ENCODE measurements at regions not wholly inside any gene's neighbourhood (a gene's known extent, or its start where the extent isn't known, plus 50 kb on each side); places are given as distances from the start of the nearest gene placed in this dataset.
"Not testable (repeated sequence)": the region's sequence is repeated elsewhere in the genome, so short reads cannot be mapped to it uniquely, and the experiment has no call there.

DNA sequence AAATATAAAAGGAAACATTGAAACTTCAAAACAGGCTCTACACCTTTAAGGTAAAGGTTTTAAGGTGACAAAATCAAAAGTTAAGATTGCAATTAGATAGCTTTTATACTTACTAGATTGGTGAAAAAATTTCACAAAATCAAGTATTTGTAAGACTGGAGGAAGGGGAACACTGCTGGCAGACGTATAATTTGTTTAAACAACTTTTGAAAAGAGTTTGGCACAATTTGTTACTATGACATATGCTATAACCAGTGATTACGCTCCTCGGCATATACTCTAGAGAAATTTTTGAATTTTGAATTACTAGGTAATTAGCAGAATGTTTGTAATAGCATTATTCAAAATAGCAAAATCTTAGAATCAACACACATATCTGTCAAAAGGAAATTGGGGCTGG, 425.0 kb downstream of the LRRIQ3 start:
- H3K4me3 ChIP-seq (ENCODE audit: low read depth, low read length), result no peak overlapping the region

DNA sequence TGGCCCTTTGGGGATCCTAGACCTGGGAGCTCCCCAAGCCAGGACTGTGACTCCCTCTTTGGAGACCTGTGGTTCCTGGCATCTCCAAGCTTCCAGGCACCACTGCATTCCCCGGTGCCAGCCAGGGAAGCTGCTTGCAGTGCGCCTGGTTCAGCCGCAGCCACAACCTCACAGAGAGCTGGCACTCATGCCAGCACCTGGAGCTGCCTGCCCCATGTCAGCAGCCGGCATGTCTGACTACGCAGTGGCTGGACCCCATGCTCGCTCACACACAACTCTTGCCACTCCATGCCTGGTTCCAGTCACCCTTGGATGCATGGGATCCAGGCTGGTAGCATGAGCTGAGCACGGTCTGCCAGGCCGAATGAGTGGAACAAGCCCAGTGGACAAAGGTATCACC, 426.6 kb downstream of the LRRIQ3 start:
- no peak overlapping the region for H3K4me3 ChIP-seq (ENCODE audit: low read depth, low read length)

DNA sequence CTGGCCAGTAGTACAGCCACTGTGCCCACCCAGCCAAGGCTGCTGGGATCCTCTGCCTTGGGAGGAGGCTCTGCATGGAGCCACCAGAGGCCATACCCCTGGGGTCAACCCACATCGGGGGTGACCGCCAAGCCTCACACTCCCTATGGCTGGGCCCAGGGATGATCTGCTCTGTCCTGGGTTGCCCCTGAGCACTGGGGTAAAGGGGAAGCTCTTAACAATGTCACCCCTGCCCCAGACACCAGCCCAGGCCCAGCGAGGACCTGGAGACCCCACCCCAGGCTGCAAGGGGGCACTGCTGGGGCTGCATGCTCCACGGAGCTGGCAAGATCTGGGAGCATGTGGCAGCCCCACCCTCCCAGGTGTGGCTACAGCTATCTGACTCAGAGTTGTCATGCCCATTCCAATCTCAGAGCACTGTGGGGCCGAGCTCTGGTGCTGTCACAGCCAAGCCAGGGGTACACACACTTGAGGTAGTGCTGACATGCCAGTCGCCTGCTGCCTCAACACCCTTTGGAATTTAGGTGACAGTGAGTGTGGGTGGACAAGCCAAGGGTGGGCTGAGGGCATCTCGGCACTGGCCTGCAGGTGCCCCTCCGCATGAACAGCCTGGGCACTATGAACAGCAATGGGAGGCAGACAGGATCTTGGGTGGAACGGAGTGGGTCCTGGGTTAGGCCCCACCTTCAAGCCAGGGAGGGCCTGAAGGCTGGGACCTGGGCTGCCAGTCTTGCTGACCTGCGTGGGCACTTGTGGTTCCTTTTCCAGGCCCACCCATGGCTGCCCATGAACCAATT, 427.7 kb downstream of the LRRIQ3 start:
- no peak overlapping the region for H3K4me3 ChIP-seq (ENCODE audit: low read depth, low read length)

DNA sequence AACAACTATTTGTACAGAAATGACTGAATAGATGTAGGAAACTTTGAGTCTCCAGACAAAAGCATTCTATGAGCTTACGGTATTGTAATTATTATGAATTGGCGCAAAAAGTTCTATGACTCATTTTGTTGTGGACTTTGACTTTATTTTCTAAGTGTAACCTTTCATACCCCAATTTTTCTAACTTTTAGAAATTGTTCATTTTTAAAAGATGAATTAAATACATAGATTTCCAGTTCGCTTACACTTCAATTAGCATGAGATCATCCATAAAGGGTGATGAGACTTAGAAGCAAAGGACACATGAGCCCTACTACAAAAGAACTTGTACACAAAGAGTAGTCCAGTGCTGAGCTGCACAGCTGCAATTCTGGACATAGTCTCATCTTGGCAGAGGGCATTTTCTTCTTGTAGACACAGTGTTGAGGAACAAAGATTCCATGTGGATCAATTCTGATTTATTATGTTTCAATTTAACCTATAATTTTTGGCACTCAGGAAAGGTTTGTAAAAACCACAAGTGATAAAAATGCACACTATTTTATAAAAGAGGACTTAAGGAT, 431.1 kb downstream of the LRRIQ3 start:
- no peak overlapping the region for H3K4me3 ChIP-seq (ENCODE audit: low read depth, low read length)

DNA sequence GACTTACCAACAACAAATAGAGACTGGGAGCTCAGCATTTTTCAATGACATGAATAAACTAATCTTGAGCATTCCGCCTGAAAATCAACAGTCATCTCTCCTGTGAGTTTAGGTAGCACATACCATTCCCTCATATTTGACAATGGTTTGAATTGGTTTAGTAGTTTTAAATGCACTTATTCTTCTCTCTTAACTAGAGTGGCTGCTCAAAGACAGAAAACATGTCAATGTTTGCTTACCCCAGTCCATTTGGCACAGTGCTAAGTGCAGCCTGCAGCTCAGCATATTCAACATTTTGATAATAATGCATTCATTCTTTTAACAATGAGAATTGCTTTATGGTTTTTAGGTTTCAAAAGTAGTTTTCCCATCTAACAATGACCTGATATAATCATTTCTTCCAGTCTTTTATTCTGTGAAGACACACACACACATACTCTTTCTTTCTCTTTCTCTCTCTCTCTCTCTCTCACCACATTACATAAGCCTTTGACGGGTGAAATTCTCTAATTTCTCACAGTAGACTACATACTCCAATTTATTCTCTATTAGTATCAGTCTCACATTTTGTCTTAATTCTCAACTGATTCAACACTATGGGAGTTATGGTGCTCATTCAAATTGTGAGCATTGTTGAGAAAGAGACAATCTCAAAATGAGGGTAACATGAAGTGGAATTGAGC, 432.3 kb downstream of the LRRIQ3 start:
- H3K4me3 ChIP-seq (ENCODE audit: low read depth, low read length), result no peak overlapping the region

DNA sequence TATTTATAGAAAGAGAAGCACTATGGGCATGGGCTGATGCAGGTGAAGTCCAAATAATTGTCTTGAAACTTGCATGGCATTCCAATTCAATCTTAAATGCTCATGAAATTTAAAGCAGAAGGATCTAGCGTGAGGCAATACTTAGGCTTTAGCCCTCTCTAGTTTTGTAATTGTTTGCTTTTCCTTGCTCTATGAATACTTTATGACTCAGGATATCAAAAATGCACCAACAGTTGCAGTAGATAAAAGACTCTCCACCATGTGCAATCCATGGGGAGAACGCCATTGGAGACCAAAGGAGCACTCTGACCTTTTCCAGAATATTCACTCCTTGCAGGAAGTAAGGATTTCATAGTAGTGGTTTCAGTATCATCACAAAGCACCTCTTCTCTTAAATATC, 436.4 kb downstream of the LRRIQ3 start:
- no peak overlapping the region for H3K4me3 ChIP-seq (ENCODE audit: low read depth, low read length)

DNA sequence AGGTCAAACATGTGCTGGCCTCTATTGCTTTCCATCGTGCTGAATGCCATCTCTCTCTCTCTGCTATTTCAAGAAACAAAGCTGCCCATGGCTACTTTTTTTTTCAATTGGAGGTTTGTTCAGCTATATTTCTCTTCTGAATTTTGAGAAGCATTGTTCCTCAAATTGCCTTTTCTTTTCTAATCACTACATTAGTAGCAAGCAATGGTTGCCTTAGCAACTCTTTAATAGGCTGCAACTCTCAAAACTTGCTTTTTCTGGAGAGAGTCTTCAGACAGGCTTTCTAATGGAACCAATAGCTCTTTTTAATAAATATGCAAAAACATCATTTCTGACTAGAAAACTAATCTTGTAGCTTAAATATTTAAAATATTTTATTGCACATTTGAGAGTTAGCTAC, 439.0 kb downstream of the LRRIQ3 start:
- H3K4me3 ChIP-seq (ENCODE audit: low read depth, low read length), result no peak overlapping the region

DNA sequence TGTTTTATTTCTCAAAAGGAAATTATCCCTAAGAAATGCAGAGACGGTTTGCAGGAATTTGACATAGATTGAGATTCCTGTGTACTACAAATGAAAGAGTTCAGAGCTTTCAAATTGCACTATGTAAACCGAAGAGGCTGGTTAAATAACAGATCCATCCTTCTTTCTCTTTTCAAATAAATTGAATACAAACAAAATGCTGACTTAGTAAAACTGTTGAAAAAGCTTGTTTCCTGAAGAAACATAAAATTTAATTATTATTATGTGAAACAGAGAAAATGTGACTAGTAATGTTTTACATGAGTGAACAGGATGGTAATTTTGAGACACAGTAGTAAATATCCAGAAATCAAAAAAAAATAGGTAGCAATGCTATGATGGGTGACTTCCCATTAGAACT, 441.2 kb downstream of the LRRIQ3 start:
- no peak overlapping the region for H3K4me3 ChIP-seq (ENCODE audit: low read depth, low read length)

DNA sequence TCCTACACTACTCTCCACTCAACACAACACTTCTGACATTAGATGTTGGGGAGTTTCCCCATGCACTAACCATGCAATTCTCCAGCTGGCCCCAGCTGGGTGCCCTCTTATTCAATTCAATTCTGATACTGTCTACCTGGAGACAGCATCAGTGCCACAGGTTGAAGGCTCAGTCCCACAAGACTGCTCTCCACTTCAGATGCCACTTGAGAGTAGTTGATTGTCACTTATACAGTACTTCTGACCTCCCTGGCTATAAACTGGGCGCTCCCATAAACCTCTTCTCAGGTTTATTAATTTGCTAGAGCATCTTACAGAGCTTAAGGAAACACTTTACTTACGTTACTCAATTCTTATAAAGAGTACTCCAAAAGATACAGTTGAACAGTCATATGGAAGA, 442.3 kb downstream of the LRRIQ3 start:
- H3K4me3 ChIP-seq (ENCODE audit: low read depth, low read length), result no peak overlapping the region

DNA sequence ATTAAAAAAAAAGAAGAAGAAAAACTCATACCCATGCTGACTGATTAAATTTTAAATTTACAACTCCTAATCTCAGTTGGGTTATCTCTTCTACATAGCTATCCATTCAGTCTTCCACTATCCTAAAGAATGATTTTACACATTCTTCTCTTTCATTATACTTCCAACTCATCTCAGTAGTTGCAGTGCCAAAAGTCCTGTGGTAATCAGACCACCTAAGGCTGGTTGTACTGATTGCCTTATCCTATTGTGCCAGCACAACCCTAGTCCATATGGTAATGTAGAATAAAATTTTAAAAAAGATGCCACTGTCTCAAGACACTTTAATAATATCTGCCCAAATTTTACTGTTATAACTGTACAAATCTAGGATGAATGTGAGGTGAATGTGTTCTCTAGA, 448.0 kb downstream of the LRRIQ3 start:
- H3K4me3 ChIP-seq (ENCODE audit: low read depth, low read length), result no peak overlapping the region

DNA sequence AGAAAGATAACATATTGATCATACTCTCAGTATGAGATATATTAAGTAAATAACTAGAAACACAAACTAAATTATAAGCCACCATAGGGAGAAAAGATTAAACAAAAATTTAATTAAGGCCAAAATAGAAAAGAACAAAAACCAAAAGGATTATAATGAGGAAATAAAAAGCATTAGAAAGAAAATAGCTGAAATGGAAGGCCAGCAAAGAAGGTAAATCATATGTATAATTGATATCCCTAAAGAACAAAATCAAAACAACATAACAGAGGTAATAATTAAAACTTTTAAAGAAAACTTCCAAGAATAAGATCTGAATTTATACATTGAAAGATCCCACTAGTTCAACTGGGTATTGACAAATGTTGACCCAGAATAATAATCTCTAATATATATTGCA, 453.0 kb downstream of the LRRIQ3 start:
- no peak overlapping the region for H3K4me3 ChIP-seq (ENCODE audit: low read depth, low read length)

DNA sequence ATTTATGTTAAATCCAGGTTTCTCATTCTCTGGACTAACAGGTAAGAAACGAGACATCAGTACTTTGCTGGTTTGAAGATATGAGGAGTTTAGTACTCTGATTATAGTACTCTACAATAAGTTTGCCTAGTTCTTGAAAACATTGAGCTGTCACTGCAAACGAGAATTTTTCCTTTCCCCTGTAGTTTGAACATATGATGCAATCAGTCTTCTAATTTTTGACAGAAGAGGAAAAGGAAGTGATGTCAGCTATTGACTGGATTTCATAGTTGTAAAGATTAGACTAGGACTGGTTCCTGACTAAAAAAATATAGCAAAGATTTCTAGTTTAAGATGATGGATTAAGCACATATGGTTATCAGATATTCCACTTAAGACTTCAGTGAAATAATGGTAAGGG, 461.9 kb downstream of the LRRIQ3 start:
- H3K4me3 ChIP-seq (ENCODE audit: low read depth, low read length), result no peak overlapping the region

DNA sequence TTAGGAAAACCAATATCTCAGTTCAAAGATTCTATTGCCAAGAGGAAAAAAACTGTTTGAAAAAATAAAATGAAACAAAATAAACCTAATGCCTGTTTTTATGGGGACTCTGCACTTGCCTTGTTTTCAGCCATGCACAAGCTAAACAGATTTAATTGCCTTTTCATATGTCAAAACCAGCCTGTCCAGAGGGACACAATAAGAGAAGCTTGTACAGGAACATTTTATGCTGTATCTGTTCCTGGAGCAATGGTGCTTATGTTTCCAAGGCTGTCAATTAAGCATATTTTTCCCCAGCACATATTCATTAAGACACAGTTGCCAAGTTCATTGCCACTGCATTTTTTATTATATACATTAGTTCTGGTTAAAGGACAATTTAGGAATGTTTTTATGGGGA, 470.9 kb downstream of the LRRIQ3 start:
- no peak overlapping the region for H3K4me3 ChIP-seq (ENCODE audit: low read depth, low read length)

DNA sequence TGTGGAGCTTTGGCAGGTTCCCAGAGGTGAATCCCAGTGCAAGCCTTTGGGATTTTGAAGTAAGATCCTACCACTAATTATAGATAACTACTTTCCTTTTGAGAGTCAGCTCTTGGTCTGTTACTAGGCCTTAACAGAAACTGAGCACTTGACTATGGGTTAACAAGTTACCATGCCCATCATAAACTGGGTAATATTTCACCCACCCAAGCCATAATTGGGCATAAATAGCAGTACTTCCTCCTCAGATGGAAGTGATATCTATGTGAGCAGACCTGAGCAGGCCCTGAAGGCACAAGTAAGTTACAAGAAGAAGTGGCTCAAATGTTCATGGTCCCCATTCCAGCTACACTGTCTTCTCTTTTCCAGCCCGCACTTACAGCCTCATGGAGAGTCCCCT, 475.9 kb downstream of the LRRIQ3 start:
- H3K4me3 ChIP-seq (ENCODE audit: low read depth, low read length), result no peak overlapping the region

DNA sequence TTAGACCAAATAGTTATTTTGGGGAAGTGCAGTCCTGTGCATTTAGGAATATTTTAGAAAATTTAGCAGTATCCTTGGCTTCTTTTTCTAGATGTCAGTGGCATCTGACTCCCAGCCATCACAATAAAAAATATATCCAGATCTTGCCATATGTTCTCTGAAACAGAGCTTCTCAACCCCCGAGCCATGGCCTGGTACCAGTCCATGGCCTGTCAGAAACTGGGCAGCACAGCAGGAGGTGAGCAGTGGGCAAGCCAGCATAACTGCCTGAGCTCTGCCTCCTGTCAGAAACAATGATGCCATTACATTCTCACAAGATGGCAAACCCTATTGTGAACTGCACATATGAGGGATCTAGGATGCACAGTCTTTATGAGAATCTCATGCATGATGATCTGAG, 480.0 kb downstream of the LRRIQ3 start:
- H3K4me3 ChIP-seq (ENCODE audit: low read depth, low read length), result no peak overlapping the region

DNA sequence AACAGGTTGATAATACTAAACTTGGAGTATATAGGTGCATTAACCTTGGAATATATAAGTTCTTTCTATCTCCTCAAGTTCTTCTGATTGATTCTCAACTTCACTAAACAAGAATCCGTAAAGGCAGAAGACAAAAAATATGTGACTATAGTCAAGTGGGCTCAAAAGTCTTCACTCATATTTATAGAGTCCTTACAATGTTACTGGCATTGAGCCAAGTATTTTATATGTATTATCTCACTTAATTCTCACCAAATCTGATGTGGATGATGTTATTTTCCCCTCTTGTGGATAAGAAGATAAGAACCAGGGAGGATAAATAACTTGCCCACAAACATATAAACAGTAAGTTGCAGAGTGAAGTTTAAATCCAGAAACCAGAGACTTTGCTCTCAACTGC, 486.9 kb downstream of the LRRIQ3 start:
- H3K4me3 ChIP-seq (ENCODE audit: low read depth, low read length), result no peak overlapping the region

DNA sequence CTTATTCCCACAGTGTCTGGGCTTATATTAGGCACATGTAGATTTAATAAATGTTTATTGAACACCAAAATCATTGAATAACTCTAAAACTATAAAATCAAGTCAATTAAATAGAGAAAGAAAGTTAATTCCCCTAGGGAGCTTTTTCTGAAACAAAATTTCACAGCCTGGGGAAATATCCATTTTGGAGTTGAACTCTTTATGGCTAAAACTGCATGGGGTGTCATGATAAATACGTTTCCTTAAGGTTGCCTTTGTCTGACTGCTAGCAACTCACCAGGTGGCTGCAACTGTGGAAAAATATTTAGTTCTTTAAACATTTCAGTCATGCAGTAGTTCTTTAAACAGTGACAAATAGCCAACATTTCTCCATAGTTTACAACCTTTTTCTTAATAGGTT, 496.1 kb downstream of the LRRIQ3 start:
- H3K4me3 ChIP-seq (ENCODE audit: low read depth, low read length), result no peak overlapping the region

DNA sequence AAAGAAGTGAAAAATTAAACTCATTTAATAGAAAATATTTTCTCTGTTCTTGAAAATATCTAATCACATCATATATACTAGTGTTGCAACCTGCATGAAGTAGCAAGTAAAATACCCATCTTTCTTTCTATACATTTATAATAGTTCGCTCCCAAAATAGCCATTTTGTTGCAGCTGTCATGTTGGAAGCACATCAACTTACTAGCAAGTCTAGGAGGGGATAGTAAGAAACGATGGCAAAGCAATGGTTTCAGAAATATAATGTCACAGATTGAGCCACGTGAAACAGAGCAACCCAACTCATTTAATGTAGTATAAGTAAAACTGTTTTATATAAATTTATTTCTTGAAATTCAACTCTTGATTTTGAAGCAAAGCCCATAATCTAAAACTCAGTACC, 521.8 kb downstream of the LRRIQ3 start:
- H3K4me3 ChIP-seq (ENCODE audit: low read depth, low read length), result no peak overlapping the region

DNA sequence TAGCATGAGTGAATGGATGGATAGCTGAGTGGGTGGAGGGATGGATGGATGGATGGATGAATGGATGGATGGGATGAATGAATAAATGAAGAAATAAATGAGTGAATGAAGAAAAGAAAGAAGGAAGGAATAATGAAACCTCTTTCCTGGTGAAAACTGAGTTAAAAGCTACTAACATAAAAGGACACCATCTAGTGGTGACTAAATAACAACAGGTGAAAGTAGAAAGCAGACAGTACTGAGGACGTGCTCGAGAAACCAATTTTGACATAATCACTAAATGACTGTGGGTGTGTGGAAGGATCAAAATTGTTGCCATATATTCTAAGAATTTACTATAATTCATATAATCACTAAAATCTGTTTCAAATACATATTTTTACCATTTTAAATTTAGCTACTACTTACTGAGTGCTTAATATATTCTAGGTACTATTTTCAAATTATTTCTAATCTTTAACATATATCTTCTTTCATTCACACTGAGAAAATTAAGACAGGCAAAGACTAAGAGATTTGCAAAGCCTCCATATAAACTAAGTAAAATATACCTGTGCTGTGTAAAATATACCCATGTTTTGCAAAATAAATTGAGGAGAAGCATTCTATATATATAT, 522.9 kb downstream of the LRRIQ3 start:
- no peak overlapping the region for H3K4me3 ChIP-seq (ENCODE audit: low read depth, low read length)

DNA sequence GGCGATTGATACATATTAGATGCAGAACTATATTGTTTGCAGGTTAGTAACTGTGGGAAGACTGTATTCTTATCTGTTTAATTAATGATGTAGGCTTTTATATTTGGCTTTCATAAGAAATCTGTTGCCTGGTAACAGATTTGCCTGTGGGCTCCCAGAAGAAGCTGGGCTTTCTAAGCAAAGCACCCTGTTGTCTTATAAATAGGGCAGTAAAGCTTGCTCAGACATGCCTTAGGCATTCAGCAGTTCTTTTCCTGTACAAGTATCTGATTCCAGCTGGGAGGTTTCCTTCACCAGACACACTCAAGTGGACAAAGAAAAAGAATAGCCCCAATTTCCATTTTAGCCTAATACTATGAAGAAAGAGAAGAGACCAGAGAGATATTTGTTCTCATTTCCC, 524.0 kb downstream of the LRRIQ3 start:
- H3K4me3 ChIP-seq (ENCODE audit: low read depth, low read length), result no peak overlapping the region

DNA sequence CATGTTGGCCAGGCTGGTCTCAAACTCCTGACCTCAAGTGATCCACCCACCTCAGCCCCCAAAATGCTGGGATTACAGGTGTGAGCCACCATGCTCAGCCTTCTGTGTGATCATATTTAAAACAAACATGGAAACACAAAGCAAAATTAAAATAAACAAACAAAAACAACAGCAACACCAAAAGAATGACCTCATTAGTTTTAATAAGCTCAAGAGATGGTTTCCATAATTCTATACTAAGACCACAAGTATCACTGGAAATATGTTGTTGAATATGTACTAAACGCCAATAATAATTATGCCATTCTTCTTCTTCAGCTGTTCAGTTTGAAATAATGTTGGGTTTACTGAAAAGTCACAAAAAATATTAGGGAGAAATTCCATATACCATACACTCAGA, 526.4 kb downstream of the LRRIQ3 start:
- no peak overlapping the region for H3K4me3 ChIP-seq (ENCODE audit: low read depth, low read length)

DNA sequence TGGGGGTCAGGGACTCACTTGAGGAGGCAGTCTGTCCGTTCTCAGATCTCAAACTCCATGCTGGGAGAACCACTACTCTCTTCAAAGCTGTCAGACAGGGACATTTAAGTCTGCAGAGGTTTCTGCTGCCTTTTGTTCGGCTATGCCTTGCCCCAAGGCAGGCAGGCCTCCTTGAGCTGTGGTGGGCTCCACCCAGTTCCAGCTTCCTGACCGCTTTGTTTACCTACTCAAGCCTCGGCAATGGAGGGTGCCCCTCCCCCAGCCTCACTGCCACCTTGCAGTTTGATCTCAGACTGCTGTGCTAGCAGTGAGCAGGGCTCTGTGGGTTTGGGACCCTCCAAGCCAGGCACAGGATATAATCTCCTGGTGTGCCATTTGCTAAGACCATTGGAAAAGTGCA, 530.0 kb downstream of the LRRIQ3 start:
- H3K4me3 ChIP-seq (ENCODE audit: low read depth, low read length), result not testable (repeated sequence)

Measured in iPS-11a (cell line).